Choroid plexus epithelial cell (primary cell): ENCODE measurements at regions not wholly inside any gene's neighbourhood (a gene's known extent, or its start where the extent isn't known, plus 50 kb on each side); places are given as distances from the start of the nearest gene placed in this dataset.

Source experiments
- DNase-seq: peaks from one replicate; pipeline ENCODE4 v3.0.0-alpha.2; 2010; ENCODE audit warnings: low read depth
- H3K4me3 ChIP-seq: 2 replicates; pipeline ENCODE4 v1.5.1; 2011; ENCODE audit warnings: low read depth, mild to moderate bottlenecking, control low read depth, low read length, moderate library complexity
- TF ChIP-seq, protein P1 (sequence below): conservative IDR thresholded peaks from 2 replicates; pipeline ENCODE4 v1.5.1; 2011; ENCODE audit warnings: low read depth, mild to moderate bottlenecking, control low read depth, inconsistent platforms, low read length, moderate library complexity

DNA sequence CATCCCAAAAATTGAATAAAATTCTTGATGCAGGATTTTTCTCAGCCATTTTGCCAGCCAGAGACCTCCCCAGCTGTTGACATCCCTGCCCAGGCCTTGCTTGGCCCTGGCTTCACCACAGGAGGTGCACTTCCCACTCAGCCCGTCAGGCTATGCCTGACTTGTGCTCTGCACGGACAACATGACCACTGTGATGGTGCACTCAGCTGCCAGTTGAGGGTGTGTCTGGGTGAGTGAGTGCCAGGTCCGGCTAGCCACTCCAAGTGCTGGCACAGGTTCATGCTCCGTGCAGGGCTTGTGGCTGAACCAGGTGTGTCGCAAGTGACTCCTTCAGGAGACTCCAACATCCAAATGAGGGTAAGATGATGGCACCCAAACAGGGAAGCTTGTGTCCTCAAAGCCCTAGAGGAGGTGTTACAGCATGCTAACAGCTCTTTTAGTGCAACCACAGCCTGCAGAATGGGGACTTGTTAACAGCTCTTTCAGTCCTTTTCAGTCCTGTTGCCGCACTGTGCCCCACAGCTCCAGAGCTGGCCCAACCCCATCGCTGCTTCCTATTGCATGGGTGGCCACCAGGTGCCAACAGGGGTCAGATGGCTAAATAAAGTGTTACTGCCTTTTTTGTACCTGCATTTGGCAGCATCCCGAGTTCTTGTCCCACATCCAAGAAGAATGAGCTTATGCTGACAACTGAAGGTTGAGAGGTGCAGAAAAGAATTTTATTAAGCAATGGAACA lies 380.7 kb downstream of the SLITRK5 start:
- TF ChIP-seq, protein P1, sequence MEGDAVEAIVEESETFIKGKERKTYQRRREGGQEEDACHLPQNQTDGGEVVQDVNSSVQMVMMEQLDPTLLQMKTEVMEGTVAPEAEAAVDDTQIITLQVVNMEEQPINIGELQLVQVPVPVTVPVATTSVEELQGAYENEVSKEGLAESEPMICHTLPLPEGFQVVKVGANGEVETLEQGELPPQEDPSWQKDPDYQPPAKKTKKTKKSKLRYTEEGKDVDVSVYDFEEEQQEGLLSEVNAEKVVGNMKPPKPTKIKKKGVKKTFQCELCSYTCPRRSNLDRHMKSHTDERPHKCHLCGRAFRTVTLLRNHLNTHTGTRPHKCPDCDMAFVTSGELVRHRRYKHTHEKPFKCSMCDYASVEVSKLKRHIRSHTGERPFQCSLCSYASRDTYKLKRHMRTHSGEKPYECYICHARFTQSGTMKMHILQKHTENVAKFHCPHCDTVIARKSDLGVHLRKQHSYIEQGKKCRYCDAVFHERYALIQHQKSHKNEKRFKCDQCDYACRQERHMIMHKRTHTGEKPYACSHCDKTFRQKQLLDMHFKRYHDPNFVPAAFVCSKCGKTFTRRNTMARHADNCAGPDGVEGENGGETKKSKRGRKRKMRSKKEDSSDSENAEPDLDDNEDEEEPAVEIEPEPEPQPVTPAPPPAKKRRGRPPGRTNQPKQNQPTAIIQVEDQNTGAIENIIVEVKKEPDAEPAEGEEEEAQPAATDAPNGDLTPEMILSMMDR = no peak
- no peak overlapping the region for H3K4me3 ChIP-seq
- DNase-seq = no peak

DNA sequence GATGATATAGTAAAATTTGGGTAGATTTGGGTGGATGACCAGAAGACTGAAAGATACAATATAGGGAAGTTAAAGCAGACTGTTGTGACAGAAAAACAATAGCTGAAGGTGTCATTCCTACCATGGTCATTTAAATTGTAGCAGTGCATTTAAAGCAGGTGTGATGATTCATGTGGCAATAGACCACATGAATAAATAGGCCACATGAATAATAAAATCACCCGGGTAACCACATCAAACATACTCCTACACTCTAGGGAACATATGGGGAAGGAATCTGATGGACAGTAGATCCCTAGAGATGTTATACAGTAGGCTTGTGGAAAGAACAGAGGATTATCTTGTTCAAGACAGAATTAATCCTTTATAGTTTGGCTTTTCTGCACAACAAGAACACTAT lies 392.6 kb downstream of the SLITRK5 start:
- DNase-seq = no peak
- no peak overlapping the region for H3K4me3 ChIP-seq
- TF ChIP-seq, protein P1 = no peak

DNA sequence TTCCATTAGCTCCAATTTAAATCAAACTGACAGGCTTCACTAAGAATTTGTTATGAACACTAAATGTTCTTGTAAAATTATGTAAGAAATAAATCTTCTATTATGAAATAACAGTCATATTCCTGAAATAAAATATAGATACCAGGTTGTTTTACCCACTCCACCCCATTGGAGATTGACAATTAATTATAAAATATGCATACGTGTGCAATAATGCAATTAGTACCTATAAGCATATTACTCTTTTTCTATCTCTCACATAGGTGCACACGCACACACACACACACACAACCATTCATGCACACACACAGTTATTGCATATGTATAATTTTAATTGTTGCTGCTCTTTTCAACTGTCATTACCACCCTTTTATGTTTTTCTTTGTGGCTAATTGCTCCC lies 395.7 kb downstream of the SLITRK5 start:
- DNase-seq = no peak
- H3K4me3 ChIP-seq = no peak overlapping the region
- TF ChIP-seq, protein P1 = no peak

DNA sequence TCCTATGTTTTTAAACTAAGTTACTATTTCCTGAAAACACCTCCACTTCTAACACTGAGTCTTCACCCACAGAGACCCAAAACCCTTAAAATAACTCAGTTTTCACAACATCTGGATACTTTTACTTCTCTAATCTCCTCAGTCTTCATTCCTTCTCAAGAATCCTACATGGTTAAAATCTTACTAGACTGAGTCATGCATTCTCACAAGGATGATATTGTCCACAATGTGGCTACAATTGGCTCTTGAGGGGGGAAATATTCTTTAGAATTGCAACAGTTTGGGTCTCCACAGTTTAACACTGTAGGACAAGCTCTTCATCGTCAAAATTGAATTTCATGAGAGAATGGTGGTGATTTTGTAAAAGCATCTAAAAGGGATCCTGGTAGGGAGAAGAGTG lies 397.1 kb downstream of the SLITRK5 start:
- no peak overlapping the region for H3K4me3 ChIP-seq
- TF ChIP-seq, protein P1 = no peak
- DNase-seq = peak; percentile 16

DNA sequence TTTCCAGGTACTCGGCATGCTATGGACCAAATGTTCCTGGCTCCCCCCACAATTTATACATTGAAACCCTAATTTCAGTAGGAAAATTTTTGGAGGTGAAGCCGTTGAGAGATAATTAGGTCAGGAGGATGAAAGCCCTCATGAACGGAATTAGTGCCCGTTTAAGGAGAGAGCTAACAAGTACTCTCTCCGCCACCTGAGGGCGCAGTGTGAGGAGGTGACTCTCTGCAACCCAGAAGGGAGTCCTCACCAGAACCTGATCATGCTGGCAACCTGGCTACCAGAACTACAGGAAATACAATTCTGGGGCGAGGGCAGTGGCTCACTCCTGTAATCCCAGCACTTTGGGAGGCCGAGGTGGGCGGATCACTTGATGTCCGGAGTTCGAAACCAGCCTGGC lies 397.8 kb downstream of the SLITRK5 start:
- no peak overlapping the region for H3K4me3 ChIP-seq
- TF ChIP-seq, protein P1 = no peak
- no peak for DNase-seq

DNA sequence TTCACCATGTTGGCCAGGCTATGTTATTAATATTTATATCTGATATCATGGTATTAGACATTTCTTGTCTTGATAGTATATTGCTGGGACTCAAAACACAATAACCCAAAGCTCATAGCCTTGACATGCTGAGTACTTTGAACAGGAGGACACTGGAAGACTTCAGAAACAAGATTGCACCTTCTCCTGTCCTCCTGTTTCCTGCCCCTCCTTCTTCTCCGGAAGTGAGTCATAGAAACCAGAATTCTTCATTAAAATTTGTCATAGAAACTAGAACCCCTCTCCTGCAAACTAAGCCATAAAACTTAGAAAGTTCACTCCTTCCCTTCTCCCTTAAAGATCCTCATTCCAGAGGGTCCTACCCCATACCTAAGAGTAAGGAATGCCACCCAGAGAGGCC lies 400.2 kb downstream of the SLITRK5 start:
- no peak for DNase-seq
- no peak overlapping the region for H3K4me3 ChIP-seq
- TF ChIP-seq, protein P1 = no peak

DNA sequence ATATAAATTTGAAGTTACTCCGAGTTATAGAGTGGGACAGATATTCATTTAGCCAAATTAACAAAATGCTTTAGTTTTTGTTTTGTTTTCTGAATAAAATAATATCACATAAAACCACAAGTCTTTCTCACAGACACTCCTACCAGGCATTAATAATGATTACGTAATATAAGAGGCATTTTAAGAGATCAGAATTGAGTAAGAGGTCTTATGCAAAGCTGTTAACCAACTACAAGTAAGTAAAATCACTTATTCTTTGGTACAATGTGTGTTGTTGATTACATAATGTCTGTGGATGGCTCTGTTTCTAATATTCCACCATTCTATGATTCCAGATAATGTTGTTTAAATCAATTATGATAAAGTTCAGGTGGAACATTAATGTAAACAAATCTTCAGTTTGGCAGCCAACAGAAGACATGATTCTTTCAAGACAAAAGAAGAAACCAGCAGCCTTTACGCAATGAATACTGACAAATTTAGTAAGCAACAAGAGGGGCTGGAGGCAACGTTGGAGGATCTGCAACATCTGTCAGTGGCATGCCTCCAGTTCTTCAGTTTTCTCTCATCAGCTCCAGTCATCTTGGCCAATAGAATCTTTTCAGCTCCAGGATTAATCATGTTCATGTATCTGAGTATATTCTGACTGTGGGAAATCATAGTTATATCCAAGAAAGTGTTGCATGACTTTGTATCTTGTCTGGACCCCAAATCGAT lies 403.8 kb downstream of the SLITRK5 start:
- no peak overlapping the region for H3K4me3 ChIP-seq
- DNase-seq = peak; percentile 3
- TF ChIP-seq, protein P1 = no peak
